ENCODE measurements at regions not wholly inside any gene's neighbourhood (a gene's known extent, or its start where the extent isn't known, plus 50 kb on each side); places are given as distances from the start of the nearest gene placed in this dataset.

- no peak for TF ChIP-seq POLR2AphosphoS5 (IDR thresholded peaks at IDR 0.05; ENCODE audit: low read depth, low read length)
- TF ChIP-seq POLR2A (IDR thresholded peaks at IDR 0.05; ENCODE audit: low read depth, low read length) = no peak
- no peak for TF ChIP-seq TAF1 (IDR thresholded peaks at IDR 0.05; ENCODE audit: low read depth, low read length)
- no peak for TF ChIP-seq SPI1 (IDR thresholded peaks at IDR 0.05; ENCODE audit: low read depth, low read length)
These were observed 916.3 kb upstream of the SEL1L start for GRCh38 chr14:82449926-82450468.

Measured in GM12891 (cell line).